Prostate gland (tissue), 2 donors: ENCODE measurements at regions not wholly inside any gene's neighbourhood (a gene's known extent, or its start where the extent isn't known, plus 50 kb on each side); places are given as distances from the start of the nearest gene placed in this dataset.

Experiments used
- DNase-seq: peaks from one replicate; pipeline ENCODE4 v3.0.0-alpha.2; 2019; ENCODE audit warnings: low spot score
- H3K27ac ChIP-seq, 2 donors: fragments of 200-600 bp; sonication (generic); 2 replicates each; pipeline ENCODE4 v1.5.1; 2017 to 2019
- H3K27me3 ChIP-seq: fragments of 200-600 bp; sonication (generic); replicated peaks from 2 replicates; pipeline ENCODE4 v1.5.1; 2019; ENCODE audit not compliant: insufficient read depth
- H3K36me3 ChIP-seq, 2 donors: fragments of 200-600 bp; sonication (generic); 1 replicate in 1 of 2; 2 replicates in 1 of 2; pipeline versions ENCODE4 v1.5.1 to v1.8.1; 2017 to 2019
- H3K4me1 ChIP-seq: fragments of 200-600 bp; sonication (generic); replicated peaks from 2 replicates; pipeline ENCODE4 v1.5.1; 2019
- H3K4me3 ChIP-seq, 2 donors: fragments of 200-600 bp; sonication (generic); 2 replicates each; pipeline ENCODE4 v1.5.1; 2017 to 2019
- H3K9me3 ChIP-seq: fragments of 200-600 bp; sonication (generic); 2 replicates; pipeline ENCODE4 v1.5.1; 2017
- CTCF ChIP-seq, 4 experiments: fragments of 200-600 bp in 2 of 4; fragments of 450-650 bp in 2 of 4; sonication (generic) in 2 of 4; IDR thresholded peaks; 1 replicate in 3 of 4; 2 replicates in 1 of 4; pipeline ENCODE4 v1.5.1; 2016 to 2019; ENCODE audit warnings: antibody characterized with exemption in 4 of 4, mild to moderate bottlenecking in 2 of 4, moderate library complexity in 2 of 4
- POLR2A ChIP-seq: fragments of 450-650 bp; IDR thresholded peaks from one replicate; pipeline ENCODE4 v1.6.1; 2016; ENCODE audit warnings: antibody characterized with exemption, mild to moderate bottlenecking
- POLR2AphosphoS5 ChIP-seq: sonication (generic); formaldehyde crosslinking; IDR thresholded peaks from one replicate; pipeline ENCODE4 v1.6.1; 2017; ENCODE audit warnings: antibody characterized with exemption
- WGBS: methylation state at CpG from one replicate; pipeline ENCODE4 v1.1.5; 2018; 5-methylcytosine and 5-hydroxymethylcytosine counted together
- intact Hi-C: fragments of 100-400 bp; cut with DNase I; formaldehyde crosslinking; loops from one replicate; pipeline ENCODE4 v1.14.2; 2022

- no peaks in the 10 kb centered on the region for H3K36me3 ChIP-seq
- H3K4me3 ChIP-seq = no peak overlapping the region
- TF ChIP-seq POLR2A (no peak), POLR2AphosphoS5 (no peak), CTCF (IDR thresholded peaks at IDR 0.05) (no peak)
- intact Hi-C loops = no loop called here
- no peak for DNase-seq
- 90% methylated on average over 1 of the region's 1 CpG for WGBS
- no peaks in the 10 kb centered on the region for H3K27me3 ChIP-seq
- H3K27ac ChIP-seq = no peak overlapping the region
- no peaks in the 10 kb centered on the region for H3K4me1 ChIP-seq
- no peaks in the 10 kb centered on the region for H3K9me3 ChIP-seq
These were observed 1635.2 kb downstream of the EFNB2 start for GRCh38 chr13:104900191-104900817.

- Histone ChIP-seq H3K27me3 (no peaks in the 10 kb centered on the region), H3K4me1 (no peaks in the 10 kb centered on the region), H3K36me3 (no peaks in the 10 kb centered on the region), H3K9me3 (no peaks in the 10 kb centered on the region), H3K27ac (no peak overlapping the region), H3K4me3 (no peak overlapping the region)
- intact Hi-C loops = no loop called here
- TF ChIP-seq POLR2AphosphoS5 (no peak), CTCF (IDR thresholded peaks at IDR 0.05) (no peak), POLR2A (no peak)
- DNase-seq = no peak
- 91% methylated on average over 3 of the region's 3 CpGs for WGBS
These were observed 1637.0 kb downstream of the EFNB2 start for GRCh38 chr13:104898484-104898883.

- H3K27me3 ChIP-seq = no peaks in the 10 kb centered on the region
- DNase-seq = no peak
- H3K9me3 ChIP-seq = no peaks in the 10 kb centered on the region
- no peaks in the 10 kb centered on the region for H3K36me3 ChIP-seq
- no peaks in the 10 kb centered on the region for H3K4me1 ChIP-seq
- no peak overlapping the region for H3K27ac ChIP-seq
- no peak overlapping the region for H3K4me3 ChIP-seq
- TF ChIP-seq POLR2AphosphoS5 = no peak
- TF ChIP-seq CTCF (IDR thresholded peaks at IDR 0.05) = no peak
- no peak for TF ChIP-seq POLR2A
- intact Hi-C loops = no loop called here
- WGBS = 56% methylated on average over 1 of the region's 1 CpG
These were observed 1639.9 kb downstream of the EFNB2 start for GRCh38 chr13:104895521-104895920.

GRCh38 chr13:104875038-104875754 lies 1660.3 kb downstream of the EFNB2 start:
- Histone ChIP-seq H3K9me3 (no peaks in the 10 kb centered on the region), H3K4me1 (no peaks in the 10 kb centered on the region), H3K4me3 (no peak overlapping the region), H3K36me3 (no peaks in the 10 kb centered on the region), H3K27me3 (no peaks in the 10 kb centered on the region), H3K27ac (no peak overlapping the region)
- intact Hi-C loops = no loop called here
- TF ChIP-seq POLR2A (no peak), CTCF (IDR thresholded peaks at IDR 0.05) (no peak), POLR2AphosphoS5 (no peak)
- 74% methylated on average over 2 of the region's 2 CpGs for WGBS
- no peak for DNase-seq

- no peaks in the 10 kb centered on the region for H3K36me3 ChIP-seq
- no peaks in the 10 kb centered on the region for H3K9me3 ChIP-seq
- no peak for TF ChIP-seq POLR2A
- TF ChIP-seq POLR2AphosphoS5 = no peak
- no peak for TF ChIP-seq CTCF (IDR thresholded peaks at IDR 0.05)
- WGBS = 68% methylated on average over 4 of the region's 4 CpGs
- no peaks in the 10 kb centered on the region for H3K4me1 ChIP-seq
- no peaks in the 10 kb centered on the region for H3K27me3 ChIP-seq
- DNase-seq = no peak
- H3K4me3 ChIP-seq = no peak overlapping the region
- intact Hi-C loops = no loop called here
- no peak overlapping the region for H3K27ac ChIP-seq
These were observed 1663.3 kb downstream of the EFNB2 start for GRCh38 chr13:104872153-104872552.
